Aorta (tissue), 5 donors: ENCODE measurements at regions not wholly inside any gene's neighbourhood (a gene's known extent, or its start where the extent isn't known, plus 50 kb on each side); places are given as distances from the start of the nearest gene placed in this dataset.

Experiments used
- ATAC-seq: fragments of 200-7000 bp; cut with Tn5 transposase; one replicate; pipeline ENCODE4 v1.9.1; 2022; ENCODE audit warnings: moderate library complexity; ENCODE audit not compliant: low FRiP score
- DNase-seq, 2 donors: peaks; one replicate each; pipeline ENCODE4 v3.0.0-alpha.2; 2020
- H3K27ac ChIP-seq, 2 donors: one replicate each; pipeline ENCODE4 v1.5.1; 2013; ENCODE audit warnings: low read length in 2 of 2, mild to moderate bottlenecking in 2 of 2, moderate library complexity in 2 of 2, control low read depth in 1 of 2, inconsistent platforms in 1 of 2, low read depth in 1 of 2
- H3K27me3 ChIP-seq, 2 donors: one replicate each; pipeline ENCODE4 v1.6.1; 2013; ENCODE audit warnings: control low read depth in 1 of 2, low read length in 1 of 2, mild to moderate bottlenecking in 1 of 2, moderate library complexity in 1 of 2; ENCODE audit not compliant: insufficient read depth in 2 of 2, control insufficient read depth in 1 of 2
- H3K36me3 ChIP-seq, 2 donors: one replicate each; pipeline ENCODE4 v1.6.1; 2013; ENCODE audit warnings: control low read depth in 1 of 2, low read length in 1 of 2, mild to moderate bottlenecking in 1 of 2; ENCODE audit not compliant: insufficient read depth in 2 of 2, control insufficient read depth in 1 of 2
- H3K4me1 ChIP-seq, 2 donors: one replicate each; pipeline ENCODE4 v1.6.1; 2013; ENCODE audit warnings: low read length in 2 of 2, control low read depth in 1 of 2, mild to moderate bottlenecking in 1 of 2, moderate library complexity in 1 of 2; ENCODE audit not compliant: insufficient read depth in 2 of 2, control insufficient read depth in 1 of 2
- H3K4me3 ChIP-seq, 2 donors: one replicate each; pipeline ENCODE4 v1.5.1; 2013; ENCODE audit warnings: low read length in 2 of 2, control low read depth in 1 of 2, mild to moderate bottlenecking in 1 of 2
- H3K9me3 ChIP-seq: one replicate; pipeline ENCODE4 v1.6.1; 2013; ENCODE audit warnings: mild to moderate bottlenecking, low read length; ENCODE audit not compliant: control insufficient read depth
- WGBS, 2 donors: extraction: QIAGEN DNeasy Blood & Tissue Kit; methylation state at CpG; one replicate each; pipeline ENCODE4 v1.1.7; 2013; 5-methylcytosine and 5-hydroxymethylcytosine counted together
- intact Hi-C, 2 donors: fragments of 100-400 bp; cut with DNase I; formaldehyde crosslinking; loops; one replicate each; pipeline versions ENCODE4 v1.14.2 to v1.15.0; 2022
- donor health status: healthy with polysubstance abuse.
- donor health status: Bipolar disorder and iron deficiency.
- donor health status: DM: no; HTN: no; CAD: no.
- donor health status: DM: no; HTN: no; CAD: no.
- donor health status: DM: yes; HTN: yes; CAD: no.

DNA sequence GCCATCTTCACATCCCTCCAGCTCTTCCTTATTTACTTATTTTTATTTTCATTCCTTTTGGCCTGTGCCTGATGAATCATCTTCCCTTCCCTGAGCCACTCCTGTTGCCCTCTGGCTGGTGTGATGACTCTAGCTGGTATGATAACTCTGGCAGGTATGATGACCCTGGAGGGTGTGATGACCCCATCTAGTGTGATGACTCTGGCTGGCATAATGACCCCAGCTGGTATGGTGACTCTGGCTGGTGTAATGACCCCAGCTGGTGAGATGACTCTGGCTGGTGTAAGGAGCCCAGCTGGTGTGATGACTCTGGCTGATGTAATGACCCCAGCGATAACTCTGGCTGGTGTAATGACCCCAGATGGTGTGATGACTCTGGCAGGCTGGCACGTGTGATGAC is 426.8 kb downstream of the QKI start:
- 43 to 77% methylated on average over 2 of the region's 2 CpGs for WGBS, 2 donors
- H3K4me3 ChIP-seq = no peak overlapping the region
- H3K4me1 ChIP-seq = no peaks in the 10 kb centered on the region
- H3K27ac ChIP-seq = no peak overlapping the region
- intact Hi-C loops = no loop called here
- no peak for ATAC-seq
- H3K27me3 ChIP-seq = no peaks in the 10 kb centered on the region
- H3K9me3 ChIP-seq = no peaks in the 10 kb centered on the region
- no peaks in the 10 kb centered on the region for H3K36me3 ChIP-seq
- no peak for DNase-seq

DNA sequence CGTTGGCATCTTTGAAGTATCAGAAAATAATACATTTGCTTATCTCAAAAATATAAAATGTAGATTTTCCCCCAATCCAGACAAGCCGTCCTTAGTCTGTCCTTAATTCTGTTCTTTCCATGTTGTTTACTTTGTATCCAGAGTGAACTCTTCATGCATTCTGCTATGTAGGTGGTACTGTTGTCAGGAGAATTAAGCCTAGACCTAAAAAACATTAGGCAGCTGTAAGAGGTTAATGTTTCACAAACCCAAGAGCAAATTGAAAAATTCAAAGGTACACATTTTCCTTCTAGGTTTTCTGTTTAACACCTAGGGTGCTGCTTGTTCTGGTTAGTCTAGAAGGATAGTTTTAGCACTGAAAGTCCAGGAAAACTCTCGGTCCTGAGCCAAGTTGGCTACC is 426.4 kb downstream of the QKI start:
- DNase-seq (no peak), ATAC-seq (no peak)
- Histone ChIP-seq H3K27me3 (no peaks in the 10 kb centered on the region), H3K27ac (no peak overlapping the region), H3K36me3 (no peaks in the 10 kb centered on the region), H3K9me3 (no peaks in the 10 kb centered on the region), H3K4me1 (no peaks in the 10 kb centered on the region), H3K4me3 (no peak overlapping the region)
- intact Hi-C loops = no loop called here
- WGBS, 2 donors = 72% methylated on average over 3 of the region's 3 CpGs

DNA sequence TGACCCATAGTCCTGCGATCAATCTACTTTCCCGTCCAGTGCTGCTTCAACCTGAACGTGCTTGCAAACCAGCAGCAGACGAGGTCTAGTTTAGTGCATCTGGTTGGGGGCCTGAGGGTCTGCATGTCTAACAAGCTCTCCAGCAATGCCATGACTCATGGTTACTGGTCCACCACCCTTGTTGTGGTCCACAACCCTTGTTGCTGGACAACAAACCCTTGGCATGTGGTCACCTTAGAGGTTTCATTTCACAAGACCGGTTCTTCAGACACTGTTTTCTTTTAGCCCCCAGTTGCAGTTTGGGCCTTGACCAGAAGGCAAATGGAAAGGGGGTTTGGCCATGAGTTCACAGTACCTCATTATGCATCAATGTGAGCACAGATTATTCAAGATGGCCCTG is 424.8 kb downstream of the QKI start:
- no peaks in the 10 kb centered on the region for H3K36me3 ChIP-seq
- 91% methylated on average over 5 of the region's 5 CpGs for WGBS, 2 donors
- no peak overlapping the region for H3K4me3 ChIP-seq
- intact Hi-C loops = no loop called here
- ATAC-seq (no peak), DNase-seq (no peak)
- H3K9me3 ChIP-seq = no peaks in the 10 kb centered on the region
- no peaks in the 10 kb centered on the region for H3K27me3 ChIP-seq
- H3K4me1 ChIP-seq = no peaks in the 10 kb centered on the region
- H3K27ac ChIP-seq = no peak overlapping the region

DNA sequence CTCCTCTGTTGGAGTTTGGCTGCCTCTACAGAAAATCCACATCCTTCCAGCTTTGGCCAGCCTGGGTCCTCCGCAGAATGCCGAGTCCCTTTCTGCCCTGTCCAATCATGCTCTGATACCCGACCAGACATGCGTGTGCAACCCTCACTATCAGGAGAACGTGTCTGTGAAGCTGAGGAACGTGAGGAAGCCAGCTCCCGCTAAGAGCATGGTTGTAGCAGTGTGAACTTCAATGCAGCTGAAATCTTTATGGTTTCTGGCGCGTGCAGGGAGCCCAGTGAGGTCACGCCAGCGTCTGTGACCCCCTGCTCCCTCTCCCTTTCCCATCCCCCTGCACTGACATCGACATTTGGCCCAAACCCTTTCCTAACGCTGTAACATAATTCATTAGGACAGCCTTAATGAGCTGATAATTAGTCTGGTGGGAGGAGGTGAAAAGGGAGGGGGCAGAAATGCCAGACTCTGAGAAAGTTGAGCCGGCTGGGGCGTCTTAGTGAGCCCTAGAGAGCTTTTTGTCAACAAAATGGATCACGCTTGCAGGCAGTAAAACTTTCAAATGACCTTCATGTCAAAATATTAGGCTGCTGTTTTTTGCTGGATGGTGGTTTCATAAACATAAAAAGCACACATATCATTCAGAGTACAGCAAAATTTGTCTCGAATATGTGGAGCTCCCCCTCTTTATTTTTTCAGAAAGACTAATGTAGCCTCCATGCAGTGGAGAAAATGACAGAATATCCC is 423.3 kb downstream of the QKI start:
- ATAC-seq (no peak), DNase-seq (no peak)
- Histone ChIP-seq H3K27me3 (peaks cover 0 to 6% of the 10 kb centered on the region in 2 donors), H3K27ac (no peak overlapping the region), H3K9me3 (no peaks in the 10 kb centered on the region), H3K4me3 (no peak overlapping the region), H3K4me1 (no peaks in the 10 kb centered on the region), H3K36me3 (no peaks in the 10 kb centered on the region)
- intact Hi-C loops = no loop called here
- WGBS, 2 donors = 5 to 10% methylated on average over 17 of the region's 17 CpGs

DNA sequence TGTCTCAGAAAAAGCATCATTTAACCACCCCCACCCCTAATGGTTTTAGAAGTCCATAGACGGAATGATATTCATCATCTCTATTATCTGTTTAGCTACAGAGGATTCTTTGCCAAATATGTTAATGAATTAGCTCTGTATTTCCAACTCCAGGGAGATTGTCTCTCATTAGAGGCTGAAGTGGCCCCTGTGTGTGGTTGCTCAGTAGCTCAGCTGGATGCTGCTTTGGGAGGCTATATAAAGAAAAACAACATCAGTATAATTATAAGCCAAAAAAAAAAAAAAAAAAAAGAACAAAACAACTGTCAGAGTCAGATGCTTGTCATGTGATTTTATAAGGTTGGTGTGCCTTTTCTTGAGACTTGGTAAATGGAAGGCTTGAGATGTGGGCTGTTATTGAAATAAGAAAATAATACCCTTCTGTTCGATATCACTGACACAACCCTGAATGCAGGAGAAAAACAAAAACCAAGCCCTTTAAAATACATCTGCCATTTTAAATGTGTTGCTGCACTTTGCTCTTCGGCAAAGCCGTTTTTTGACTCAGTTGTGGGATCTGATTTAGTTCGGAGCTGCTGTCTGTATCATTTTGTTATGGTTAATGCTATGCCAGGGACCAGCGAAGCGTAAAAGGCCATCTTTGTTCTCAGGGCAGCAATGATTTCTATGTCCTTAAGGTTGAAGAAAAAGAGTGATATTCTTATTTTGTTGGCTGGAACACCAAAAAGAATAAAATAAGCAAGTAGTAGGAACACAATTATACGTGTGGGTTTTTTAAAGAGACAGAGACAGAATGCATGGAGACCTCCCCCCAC is 422.6 kb downstream of the QKI start:
- peaks cover 0 to 8% of the 10 kb centered on the region in 2 donors for H3K27me3 ChIP-seq
- no peak for ATAC-seq
- no peaks in the 10 kb centered on the region for H3K9me3 ChIP-seq
- H3K4me1 ChIP-seq = no peaks in the 10 kb centered on the region
- H3K36me3 ChIP-seq = no peaks in the 10 kb centered on the region
- intact Hi-C loops = no loop called here
- H3K4me3 ChIP-seq = no peak overlapping the region
- no peak overlapping the region for H3K27ac ChIP-seq
- 51 to 62% methylated on average over 8 of the region's 8 CpGs for WGBS, 2 donors
- DNase-seq = no peak

DNA sequence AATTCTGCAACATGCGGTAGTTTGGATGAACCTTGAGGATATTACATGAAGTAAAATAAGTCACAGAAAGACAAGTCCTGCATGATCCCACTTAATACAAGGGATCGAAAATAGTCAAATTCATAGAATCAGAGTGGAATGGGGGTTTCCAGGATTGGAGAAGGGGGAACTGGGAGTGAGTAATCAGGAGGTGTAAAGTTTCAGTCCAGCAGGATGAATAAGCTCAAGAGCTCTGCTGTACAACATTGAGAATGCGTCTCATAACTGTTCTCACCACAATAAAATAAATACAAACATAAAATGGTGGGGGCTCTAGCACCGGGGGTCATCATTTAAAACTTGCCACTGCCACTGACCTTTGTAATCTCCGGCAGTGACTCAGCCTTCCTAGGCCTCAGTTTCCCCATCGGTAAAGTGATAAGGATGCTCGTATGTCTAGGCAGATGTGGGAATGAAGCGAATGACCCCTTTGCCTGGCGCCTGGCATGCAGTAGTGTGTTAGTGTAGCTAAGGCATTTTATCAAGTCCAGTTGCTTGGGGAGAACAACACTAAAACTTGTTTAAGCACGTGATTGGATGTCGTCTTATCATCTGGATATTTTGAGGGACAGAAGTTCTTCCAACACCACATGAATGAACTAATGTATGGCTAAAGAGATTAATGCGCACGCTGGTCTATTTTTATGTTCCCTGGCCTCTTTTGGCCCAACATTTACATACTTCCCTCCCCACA is 421.1 kb downstream of the QKI start:
- Histone ChIP-seq H3K27me3 (peaks cover 0 to 8% of the 10 kb centered on the region in 2 donors), H3K4me3 (no peak overlapping the region), H3K9me3 (peaks cover 3% of the 10 kb centered on the region), H3K27ac (no peak overlapping the region), H3K4me1 (no peaks in the 10 kb centered on the region), H3K36me3 (no peaks in the 10 kb centered on the region)
- intact Hi-C loops = no loop called here
- WGBS, 2 donors = 46 to 55% methylated on average over 13 of the region's 13 CpGs
- no peak for DNase-seq
- no peak for ATAC-seq

DNA sequence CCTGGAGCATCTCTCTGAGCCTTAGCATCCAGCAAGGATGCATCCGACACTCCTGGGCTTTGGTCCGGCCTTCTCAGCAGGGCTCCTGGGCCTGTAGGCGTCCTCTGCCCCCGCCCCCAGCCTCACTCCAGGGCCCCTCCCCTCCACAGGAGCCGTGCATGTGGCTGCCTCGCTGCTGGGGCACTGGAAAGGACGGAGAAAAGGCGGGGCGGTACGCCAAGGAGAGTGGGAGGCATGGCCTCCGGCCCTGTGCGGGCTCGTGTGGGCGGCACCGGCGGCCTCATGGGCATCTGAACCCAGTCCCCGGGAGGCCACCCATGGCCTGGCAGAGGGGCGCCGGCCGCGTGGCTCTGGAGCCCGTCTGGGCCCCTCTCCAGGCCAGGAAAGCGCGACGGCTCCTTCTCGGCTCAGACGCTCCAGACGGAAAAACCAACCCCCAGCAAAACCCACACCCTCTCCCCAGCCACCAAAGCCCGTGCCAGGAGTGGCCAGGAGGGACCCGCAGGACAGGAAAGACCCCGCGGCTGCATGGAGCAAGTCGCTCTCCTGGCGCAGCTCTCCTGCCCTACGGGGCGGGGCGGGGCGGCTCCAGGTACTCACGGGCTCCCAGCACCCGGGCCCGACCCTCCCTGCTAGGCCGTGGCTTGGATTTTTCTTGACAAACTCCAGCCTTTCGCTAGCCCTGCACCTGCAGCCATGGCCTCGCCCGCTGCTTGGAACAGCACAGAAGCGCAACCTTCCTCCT is 419.9 kb downstream of the QKI start:
- no peak overlapping the region for H3K4me3 ChIP-seq
- ATAC-seq (peak; percentile 52), DNase-seq (no peak)
- no peaks in the 10 kb centered on the region for H3K4me1 ChIP-seq
- H3K9me3 ChIP-seq = peaks cover 3% of the 10 kb centered on the region
- H3K36me3 ChIP-seq = no peaks in the 10 kb centered on the region
- intact Hi-C loops = no loop called here
- 74 to 83% methylated on average over 41 to 46 of the region's 46 CpGs for WGBS, 2 donors
- H3K27me3 ChIP-seq = peaks cover 0 to 8% of the 10 kb centered on the region in 2 donors
- no peak overlapping the region for H3K27ac ChIP-seq

DNA sequence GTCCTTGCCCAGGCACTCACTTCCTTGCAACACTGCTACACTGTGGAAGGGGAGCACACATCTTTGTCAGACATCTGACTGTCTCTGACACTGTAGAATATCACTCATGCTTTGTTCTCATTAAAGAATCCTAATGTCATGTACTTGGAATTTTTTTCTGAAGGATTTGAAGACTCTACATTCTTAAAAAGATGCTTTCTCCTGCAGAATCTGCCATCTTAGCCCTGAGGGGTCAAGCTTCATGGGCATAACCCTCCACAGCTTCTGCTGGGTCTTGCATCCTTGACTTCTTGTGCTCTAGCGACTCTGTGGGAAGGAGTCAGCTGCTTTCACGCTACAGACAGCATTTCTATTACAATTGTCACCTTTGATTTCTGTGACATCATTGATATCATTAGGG is 417.2 kb downstream of the QKI start:
- H3K27me3 ChIP-seq = peaks cover 0 to 8% of the 10 kb centered on the region in 2 donors
- no peak overlapping the region for H3K4me3 ChIP-seq
- no peak overlapping the region for H3K27ac ChIP-seq
- peaks cover 3% of the 10 kb centered on the region for H3K9me3 ChIP-seq
- no peaks in the 10 kb centered on the region for H3K36me3 ChIP-seq
- no peak for ATAC-seq
- WGBS, 2 donors = 92 to 94% methylated on average over 2 of the region's 2 CpGs
- intact Hi-C loops = no loop called here
- DNase-seq = no peak
- no peaks in the 10 kb centered on the region for H3K4me1 ChIP-seq
